Osteocyte (in vitro differentiated cells): ENCODE measurements at regions not wholly inside any gene's neighbourhood (a gene's known extent, or its start where the extent isn't known, plus 50 kb on each side); places are given as distances from the start of the nearest gene placed in this dataset.
"Not testable (repeated sequence)": the region's sequence is repeated elsewhere in the genome, so short reads cannot be mapped to it uniquely, and the experiment has no call there.

Experiments
- DNase-seq: peaks from one replicate; pipeline ENCODE4 v3.0.0; 2021; ENCODE audit warnings: mixed read lengths; ENCODE audit not compliant: unreplicated experiment; ENCODE audit errors: extremely low spot score
- H3K27ac Mint-ChIP-seq: one replicate; pipeline ENCODE4 v1.8.0; 2021; ENCODE audit warnings: mild to moderate bottlenecking, mixed read lengths; ENCODE audit not compliant: unreplicated experiment
- H3K27me3 Mint-ChIP-seq: one replicate; pipeline ENCODE4 v1.8.0; 2021; ENCODE audit warnings: mixed read lengths; ENCODE audit not compliant: unreplicated experiment
- H3K36me3 Mint-ChIP-seq: one replicate; pipeline ENCODE4 v1.8.0; 2021; ENCODE audit warnings: mixed read lengths; ENCODE audit not compliant: unreplicated experiment
- H3K4me1 Mint-ChIP-seq: one replicate; pipeline ENCODE4 v1.8.0; 2021; ENCODE audit warnings: mixed read lengths; ENCODE audit not compliant: unreplicated experiment
- H3K4me3 Mint-ChIP-seq: one replicate; pipeline ENCODE4 v1.8.0; 2021; ENCODE audit warnings: mild to moderate bottlenecking, moderate library complexity, mixed read lengths; ENCODE audit not compliant: unreplicated experiment
- H3K9me3 Mint-ChIP-seq: one replicate; pipeline ENCODE4 v1.8.0; 2021; ENCODE audit warnings: mixed read lengths; ENCODE audit not compliant: unreplicated experiment
- TF ChIP-seq, protein P1 (sequence below): fragments of 200-600 bp; sonication (generic); IDR thresholded peaks from 2 replicates; pipeline ENCODE4 v1.5.0; 2021; ENCODE audit warnings: antibody characterized with exemption, mild to moderate bottlenecking, moderate library complexity

DNA sequence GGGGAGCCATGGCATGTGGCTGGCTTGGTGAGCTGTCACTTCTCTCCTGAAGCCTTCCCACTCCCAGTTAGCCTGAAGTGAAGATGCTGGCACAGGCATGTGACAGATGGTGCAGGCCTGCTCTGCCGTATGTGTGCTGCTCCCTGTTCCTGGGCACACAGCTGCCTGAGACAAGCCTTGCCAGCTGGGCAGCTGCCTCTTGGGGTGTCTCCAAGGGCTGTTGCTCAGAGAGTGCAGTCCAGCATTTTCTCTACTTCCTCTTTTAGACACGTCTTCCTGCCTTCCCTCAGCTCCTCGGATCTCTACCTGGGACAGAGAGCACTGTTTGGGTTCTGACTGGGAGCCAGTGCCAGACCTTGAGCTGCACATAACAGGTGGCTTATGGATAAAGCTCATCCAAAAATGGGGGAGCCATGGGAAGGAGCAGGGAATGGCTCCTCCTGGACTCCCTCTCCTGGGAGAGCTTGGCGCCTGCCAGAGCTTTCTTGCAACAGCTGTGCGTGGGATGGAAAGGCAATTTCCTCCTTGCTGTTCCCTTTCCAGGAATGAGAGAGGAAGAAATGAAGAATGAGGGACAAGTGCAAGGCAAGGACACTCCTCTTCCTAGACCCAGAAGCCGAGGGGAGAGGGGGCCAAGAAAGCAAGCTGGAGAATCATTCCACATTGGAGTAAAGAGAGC lies 132.9 kb downstream of the MSL3 start:
- H3K9me3 Mint-ChIP-seq = peaks cover 7% of the 10 kb centered on the region
- no peak overlapping the region for H3K4me3 Mint-ChIP-seq
- no peak for DNase-seq
- TF ChIP-seq, protein P1, sequence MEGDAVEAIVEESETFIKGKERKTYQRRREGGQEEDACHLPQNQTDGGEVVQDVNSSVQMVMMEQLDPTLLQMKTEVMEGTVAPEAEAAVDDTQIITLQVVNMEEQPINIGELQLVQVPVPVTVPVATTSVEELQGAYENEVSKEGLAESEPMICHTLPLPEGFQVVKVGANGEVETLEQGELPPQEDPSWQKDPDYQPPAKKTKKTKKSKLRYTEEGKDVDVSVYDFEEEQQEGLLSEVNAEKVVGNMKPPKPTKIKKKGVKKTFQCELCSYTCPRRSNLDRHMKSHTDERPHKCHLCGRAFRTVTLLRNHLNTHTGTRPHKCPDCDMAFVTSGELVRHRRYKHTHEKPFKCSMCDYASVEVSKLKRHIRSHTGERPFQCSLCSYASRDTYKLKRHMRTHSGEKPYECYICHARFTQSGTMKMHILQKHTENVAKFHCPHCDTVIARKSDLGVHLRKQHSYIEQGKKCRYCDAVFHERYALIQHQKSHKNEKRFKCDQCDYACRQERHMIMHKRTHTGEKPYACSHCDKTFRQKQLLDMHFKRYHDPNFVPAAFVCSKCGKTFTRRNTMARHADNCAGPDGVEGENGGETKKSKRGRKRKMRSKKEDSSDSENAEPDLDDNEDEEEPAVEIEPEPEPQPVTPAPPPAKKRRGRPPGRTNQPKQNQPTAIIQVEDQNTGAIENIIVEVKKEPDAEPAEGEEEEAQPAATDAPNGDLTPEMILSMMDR = no peak
- peaks cover 4% of the 10 kb centered on the region for H3K27me3 Mint-ChIP-seq
- H3K4me1 Mint-ChIP-seq = no peaks in the 10 kb centered on the region
- no peaks in the 10 kb centered on the region for H3K36me3 Mint-ChIP-seq
- no peak overlapping the region for H3K27ac Mint-ChIP-seq

DNA sequence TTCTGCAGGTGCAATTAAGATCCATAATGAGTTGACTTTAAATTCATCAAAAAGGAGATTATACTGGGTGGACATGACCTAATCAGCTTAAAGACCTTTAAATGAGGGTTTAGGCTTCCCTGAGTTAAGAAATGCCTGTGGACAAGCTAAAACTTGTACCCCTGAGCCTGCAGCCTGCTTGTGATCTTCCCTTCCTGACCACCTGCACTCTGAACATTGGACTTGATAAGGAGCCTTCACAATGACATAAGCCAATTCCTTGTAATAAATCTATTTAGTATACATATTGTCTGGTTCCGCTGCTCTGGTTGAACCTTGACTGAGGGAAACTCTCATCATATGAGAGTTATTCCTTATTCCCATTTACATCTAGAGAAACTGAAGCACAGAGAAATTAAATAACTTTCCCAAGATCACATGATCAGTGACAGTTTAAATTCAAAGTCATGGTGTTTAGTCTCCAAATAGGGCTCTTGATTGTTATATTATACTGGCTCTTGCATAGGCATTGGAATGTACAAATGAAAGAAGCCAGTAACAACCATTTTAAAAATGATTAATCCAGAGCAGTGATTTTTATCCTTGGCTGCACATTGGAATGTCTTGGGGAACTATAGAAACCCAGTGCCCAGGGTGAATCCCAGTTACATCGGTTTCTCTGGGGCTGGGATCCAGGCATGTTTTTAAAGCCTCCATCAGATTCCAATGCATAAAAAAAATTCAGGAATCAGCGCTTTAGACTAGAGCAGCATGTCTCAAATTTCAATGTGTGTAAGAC lies 136.1 kb downstream of the MSL3 start:
- no peaks in the 10 kb centered on the region for H3K36me3 Mint-ChIP-seq

DNA sequence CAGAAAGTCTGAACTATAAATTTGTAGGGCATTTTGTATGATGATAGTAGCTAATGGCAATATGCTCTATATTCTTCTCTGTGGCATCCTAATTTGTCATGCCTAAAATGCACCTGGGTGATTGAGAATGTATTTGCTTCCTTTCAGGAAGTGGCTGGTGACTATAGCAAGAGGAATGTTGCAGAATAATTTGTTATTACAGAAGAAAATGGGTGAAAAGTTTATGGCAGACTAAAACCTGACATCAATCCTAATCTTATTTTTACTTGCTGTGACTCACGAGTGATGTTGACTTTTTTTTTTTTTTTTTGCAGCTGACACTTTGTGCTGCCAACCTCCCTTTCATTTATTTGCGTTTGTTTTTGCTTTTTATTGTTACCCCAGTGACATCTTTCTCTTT lies 141.1 kb downstream of the MSL3 start:
- no peaks in the 10 kb centered on the region for H3K36me3 Mint-ChIP-seq
- H3K27ac Mint-ChIP-seq = no peak overlapping the region
- TF ChIP-seq, protein P1 = no peak
- H3K27me3 Mint-ChIP-seq = no peaks in the 10 kb centered on the region
- H3K9me3 Mint-ChIP-seq = peaks cover 12% of the 10 kb centered on the region
- no peak for DNase-seq
- H3K4me3 Mint-ChIP-seq = no peak overlapping the region
- no peaks in the 10 kb centered on the region for H3K4me1 Mint-ChIP-seq

More for the DNA sequence above, 136.1 kb downstream of the MSL3 start:
- Mint-ChIP-seq H3K9me3 (peaks cover 7% of the 10 kb centered on the region), H3K4me1 (no peaks in the 10 kb centered on the region), H3K27me3 (no peaks in the 10 kb centered on the region), H3K4me3 (no peak overlapping the region), H3K27ac (no peak overlapping the region)
- no peak for DNase-seq
- TF ChIP-seq, protein P1 = no peak

DNA sequence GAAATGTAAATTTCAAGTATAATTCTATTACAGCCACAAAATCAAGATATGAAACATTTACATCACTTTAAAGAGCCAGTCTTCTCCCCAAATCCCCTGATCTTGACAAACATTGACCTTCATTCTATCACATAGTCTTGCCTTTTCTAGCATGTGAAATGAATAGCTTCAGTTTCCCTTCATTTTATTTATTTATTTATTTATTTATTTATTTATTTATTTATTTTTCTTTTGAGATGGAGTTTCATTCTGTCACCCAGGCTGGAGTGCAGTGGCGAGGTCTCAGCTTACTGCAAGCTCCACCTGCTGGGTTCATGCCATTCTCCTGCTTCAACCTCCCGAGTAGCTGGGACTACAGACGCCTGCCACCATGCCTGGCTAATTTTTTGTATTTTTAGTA lies 147.9 kb downstream of the MSL3 start:
- not testable (repeated sequence) for H3K4me1 Mint-ChIP-seq, H3K27me3 Mint-ChIP-seq, H3K4me3 Mint-ChIP-seq, H3K36me3 Mint-ChIP-seq, DNase-seq, H3K27ac Mint-ChIP-seq
- H3K9me3 Mint-ChIP-seq = peaks cover 11% of the 10 kb centered on the region

DNA sequence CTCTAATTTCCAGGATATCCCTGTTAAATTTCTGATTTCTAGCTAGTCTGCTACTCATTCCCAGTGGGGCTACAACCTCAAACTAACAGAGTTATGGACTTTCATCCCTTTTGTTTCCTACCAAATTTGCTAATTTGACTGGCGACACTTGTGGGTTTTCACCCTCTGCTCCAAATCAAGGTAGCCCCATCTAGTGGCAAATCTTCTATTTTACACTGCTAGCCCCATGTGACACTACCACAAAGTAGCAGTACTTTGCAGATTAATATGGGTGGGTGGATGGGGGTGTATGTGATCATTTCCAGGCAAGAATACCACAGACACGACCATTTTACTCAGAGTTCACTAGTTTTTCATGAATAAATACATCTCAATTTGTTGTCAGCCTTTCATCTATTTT lies 150.3 kb downstream of the MSL3 start:
- Mint-ChIP-seq H3K27ac (no peak overlapping the region), H3K4me1 (no peaks in the 10 kb centered on the region), H3K27me3 (peaks cover 6% of the 10 kb centered on the region), H3K9me3 (peaks cover 6% of the 10 kb centered on the region), H3K4me3 (no peak overlapping the region), H3K36me3 (no peaks in the 10 kb centered on the region)
- TF ChIP-seq, protein P1 = peak; percentile 36
- no peak for DNase-seq
